ENCODE measurements at regions not wholly inside any gene's neighbourhood (a gene's known extent, or its start where the extent isn't known, plus 50 kb on each side); places are given as distances from the start of the nearest gene placed in this dataset.

DNA sequence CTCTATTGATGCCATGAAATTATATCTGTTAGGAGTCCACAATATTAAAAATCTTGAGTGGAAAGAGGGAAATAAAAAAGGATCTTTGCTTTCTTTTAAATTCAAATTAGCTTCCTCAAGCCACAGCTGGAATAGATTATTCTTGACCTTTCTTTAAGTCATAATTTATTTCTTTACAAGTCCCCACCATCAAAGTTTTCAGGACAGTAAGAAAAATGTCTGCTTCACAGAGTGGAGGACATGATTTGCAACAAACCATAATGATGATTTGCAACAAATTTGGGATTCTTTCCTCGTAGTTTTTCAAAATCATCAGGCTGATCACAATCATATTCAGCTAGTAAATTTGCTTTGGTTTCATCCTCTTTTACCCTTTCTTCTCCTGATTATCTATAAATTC lies 301.8 kb upstream of the NRIP1 start:
- DNase-seq = no peak
- Histone ChIP-seq H3K4me3 (ENCODE audit: insufficient read depth, low read depth, low read length, poor library complexity, severe bottlenecking) (no peak overlapping the region), H3K27me3 (replicated peaks; ENCODE audit: control insufficient read depth, insufficient read depth, low read length, poor library complexity, severe bottlenecking) (no peaks in the 10 kb centered on the region), H3K4me1 (ENCODE audit: control insufficient read depth, insufficient read depth, low read length, poor library complexity, severe bottlenecking) (no peaks in the 10 kb centered on the region), H3K27ac (ENCODE audit: insufficient read depth, low read length, poor library complexity, severe bottlenecking) (no peak overlapping the region), H3K36me3 (ENCODE audit: control insufficient read depth, insufficient read depth, low read length) (no peaks in the 10 kb centered on the region), H3K9me3 (ENCODE audit: control insufficient read depth, low read length) (no peaks in the 10 kb centered on the region)

GRCh38 chr21:15367061-15367626 lies 302.3 kb upstream of the NRIP1 start:
- H3K36me3 ChIP-seq (ENCODE audit: control insufficient read depth, insufficient read depth, low read length) = no peaks in the 10 kb centered on the region
- no peak overlapping the region for H3K27ac ChIP-seq (ENCODE audit: insufficient read depth, low read length, poor library complexity, severe bottlenecking)
- DNase-seq = no peak
- no peak overlapping the region for H3K4me3 ChIP-seq (ENCODE audit: insufficient read depth, low read depth, low read length, poor library complexity, severe bottlenecking)
- no peaks in the 10 kb centered on the region for H3K9me3 ChIP-seq (ENCODE audit: control insufficient read depth, low read length)
- no peaks in the 10 kb centered on the region for H3K4me1 ChIP-seq (ENCODE audit: control insufficient read depth, insufficient read depth, low read length, poor library complexity, severe bottlenecking)
- no peaks in the 10 kb centered on the region for H3K27me3 ChIP-seq (replicated peaks; ENCODE audit: control insufficient read depth, insufficient read depth, low read length, poor library complexity, severe bottlenecking)

DNA sequence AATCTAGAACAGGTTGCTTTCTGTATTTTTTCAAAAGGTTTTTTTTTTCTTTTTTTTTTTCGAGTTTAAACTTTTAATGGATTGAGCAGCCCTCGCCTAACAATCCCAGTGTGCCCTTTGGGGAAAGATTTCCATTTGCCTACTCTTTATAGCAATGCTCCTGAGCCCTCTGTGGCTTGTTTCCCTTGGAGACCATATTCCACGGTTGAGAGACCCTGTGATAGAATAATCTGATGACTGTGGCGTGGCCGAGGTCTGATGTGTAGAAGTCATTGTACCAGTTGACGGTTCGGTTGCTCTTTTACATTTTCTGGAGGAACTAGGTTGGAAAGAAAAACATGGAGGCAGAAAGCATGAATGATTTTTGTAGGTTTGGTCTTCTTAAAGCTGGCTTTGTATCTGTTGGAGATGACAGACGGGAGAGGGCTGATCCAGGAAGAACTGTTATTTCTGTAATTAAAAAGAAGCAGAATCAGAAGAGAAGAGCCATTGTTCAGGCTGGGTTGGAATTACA lies 305.7 kb upstream of the NRIP1 start:
- Histone ChIP-seq H3K27me3 (replicated peaks; ENCODE audit: control insufficient read depth, insufficient read depth, low read length, poor library complexity, severe bottlenecking) (no peaks in the 10 kb centered on the region), H3K4me3 (ENCODE audit: insufficient read depth, low read depth, low read length, poor library complexity, severe bottlenecking) (no peak overlapping the region), H3K36me3 (ENCODE audit: control insufficient read depth, insufficient read depth, low read length) (no peaks in the 10 kb centered on the region), H3K4me1 (ENCODE audit: control insufficient read depth, insufficient read depth, low read length, poor library complexity, severe bottlenecking) (no peaks in the 10 kb centered on the region), H3K27ac (ENCODE audit: insufficient read depth, low read length, poor library complexity, severe bottlenecking) (no peak overlapping the region), H3K9me3 (ENCODE audit: control insufficient read depth, low read length) (no peaks in the 10 kb centered on the region)
- no peak for DNase-seq

DNA sequence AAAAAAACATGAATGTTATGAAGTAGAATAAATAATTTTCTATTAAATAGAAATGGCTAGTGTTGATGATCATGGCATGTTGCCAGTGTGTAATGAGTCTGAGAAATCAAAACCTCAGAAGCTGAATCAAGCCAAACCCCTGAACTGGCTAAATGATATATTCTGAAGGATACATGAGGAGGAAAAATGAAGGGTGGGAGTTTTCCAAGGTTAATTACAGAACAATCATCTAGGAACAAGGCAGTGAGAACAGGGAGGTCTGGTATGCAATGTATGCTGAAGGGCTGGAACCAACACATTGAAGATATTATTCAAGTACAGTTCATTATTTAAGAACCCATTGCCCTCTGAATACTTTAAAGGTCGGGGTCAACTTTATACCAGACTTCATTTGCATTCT lies 309.1 kb upstream of the NRIP1 start:
- Histone ChIP-seq H3K36me3 (ENCODE audit: control insufficient read depth, insufficient read depth, low read length) (no peaks in the 10 kb centered on the region), H3K4me3 (ENCODE audit: insufficient read depth, low read depth, low read length, poor library complexity, severe bottlenecking) (no peak overlapping the region), H3K27ac (ENCODE audit: insufficient read depth, low read length, poor library complexity, severe bottlenecking) (no peak overlapping the region), H3K4me1 (ENCODE audit: control insufficient read depth, insufficient read depth, low read length, poor library complexity, severe bottlenecking) (no peaks in the 10 kb centered on the region), H3K27me3 (replicated peaks; ENCODE audit: control insufficient read depth, insufficient read depth, low read length, poor library complexity, severe bottlenecking) (no peaks in the 10 kb centered on the region), H3K9me3 (ENCODE audit: control insufficient read depth, low read length) (no peaks in the 10 kb centered on the region)
- no peak for DNase-seq

DNA sequence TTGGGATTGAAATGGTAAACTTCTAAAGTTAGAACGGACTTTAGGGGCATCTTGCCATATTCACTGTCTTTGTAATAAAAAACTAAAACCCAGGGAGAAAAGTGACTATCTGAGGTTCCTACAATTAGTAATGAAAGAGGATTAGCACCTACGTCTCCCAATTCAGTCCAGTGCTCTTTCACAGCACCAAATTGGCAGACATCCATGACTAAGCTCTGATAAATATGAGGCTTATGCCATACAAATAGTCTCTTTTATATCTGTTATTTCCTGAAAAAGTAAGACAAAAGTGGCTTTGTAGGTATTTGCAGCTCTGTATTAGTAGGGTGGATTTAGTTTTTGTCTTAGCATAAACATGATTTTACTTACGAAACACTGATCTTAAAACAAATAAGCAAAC lies 315.0 kb upstream of the NRIP1 start:
- no peaks in the 10 kb centered on the region for H3K4me1 ChIP-seq (ENCODE audit: control insufficient read depth, insufficient read depth, low read length, poor library complexity, severe bottlenecking)
- no peak overlapping the region for H3K4me3 ChIP-seq (ENCODE audit: insufficient read depth, low read depth, low read length, poor library complexity, severe bottlenecking)
- DNase-seq = no peak
- no peak overlapping the region for H3K27ac ChIP-seq (ENCODE audit: insufficient read depth, low read length, poor library complexity, severe bottlenecking)
- no peaks in the 10 kb centered on the region for H3K27me3 ChIP-seq (replicated peaks; ENCODE audit: control insufficient read depth, insufficient read depth, low read length, poor library complexity, severe bottlenecking)
- H3K9me3 ChIP-seq (ENCODE audit: control insufficient read depth, low read length) = no peaks in the 10 kb centered on the region
- H3K36me3 ChIP-seq (ENCODE audit: control insufficient read depth, insufficient read depth, low read length) = no peaks in the 10 kb centered on the region

- Histone ChIP-seq H3K4me3 (ENCODE audit: insufficient read depth, low read depth, low read length, poor library complexity, severe bottlenecking) (no peak overlapping the region), H3K9me3 (ENCODE audit: control insufficient read depth, low read length) (no peaks in the 10 kb centered on the region), H3K27me3 (replicated peaks; ENCODE audit: control insufficient read depth, insufficient read depth, low read length, poor library complexity, severe bottlenecking) (no peaks in the 10 kb centered on the region), H3K36me3 (ENCODE audit: control insufficient read depth, insufficient read depth, low read length) (no peaks in the 10 kb centered on the region), H3K4me1 (ENCODE audit: control insufficient read depth, insufficient read depth, low read length, poor library complexity, severe bottlenecking) (no peaks in the 10 kb centered on the region), H3K27ac (ENCODE audit: insufficient read depth, low read length, poor library complexity, severe bottlenecking) (no peak overlapping the region)
- DNase-seq = no peak
These were observed 318.8 kb upstream of the NRIP1 start for GRCh38 chr21:15383588-15383987.

DNA sequence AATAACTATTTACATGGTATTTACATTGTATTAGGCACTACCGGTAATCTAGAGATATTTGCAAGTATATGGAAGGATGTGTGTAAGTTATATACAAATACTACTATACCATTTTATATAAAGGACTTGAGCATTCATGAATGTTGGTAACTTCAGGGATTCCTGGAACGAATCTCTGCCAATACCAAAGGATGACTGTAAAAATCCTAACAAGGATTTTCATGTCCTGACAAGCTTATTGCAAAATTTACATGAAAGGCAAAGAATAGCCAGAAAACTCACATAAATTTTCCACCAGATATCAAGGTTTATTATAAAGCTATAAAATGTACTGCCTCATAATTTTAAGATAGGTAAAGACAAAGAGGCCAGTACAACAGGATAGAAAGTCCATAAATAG lies 325.2 kb upstream of the NRIP1 start:
- no peak overlapping the region for H3K4me3 ChIP-seq (ENCODE audit: insufficient read depth, low read depth, low read length, poor library complexity, severe bottlenecking)
- no peak for DNase-seq
- H3K36me3 ChIP-seq (ENCODE audit: control insufficient read depth, insufficient read depth, low read length) = no peaks in the 10 kb centered on the region
- no peaks in the 10 kb centered on the region for H3K27me3 ChIP-seq (replicated peaks; ENCODE audit: control insufficient read depth, insufficient read depth, low read length, poor library complexity, severe bottlenecking)
- no peaks in the 10 kb centered on the region for H3K9me3 ChIP-seq (ENCODE audit: control insufficient read depth, low read length)
- no peaks in the 10 kb centered on the region for H3K4me1 ChIP-seq (ENCODE audit: control insufficient read depth, insufficient read depth, low read length, poor library complexity, severe bottlenecking)
- no peak overlapping the region for H3K27ac ChIP-seq (ENCODE audit: insufficient read depth, low read length, poor library complexity, severe bottlenecking)

- Histone ChIP-seq H3K4me1 (ENCODE audit: control insufficient read depth, insufficient read depth, low read length, poor library complexity, severe bottlenecking) (no peaks in the 10 kb centered on the region), H3K36me3 (ENCODE audit: control insufficient read depth, insufficient read depth, low read length) (no peaks in the 10 kb centered on the region), H3K27me3 (replicated peaks; ENCODE audit: control insufficient read depth, insufficient read depth, low read length, poor library complexity, severe bottlenecking) (no peaks in the 10 kb centered on the region), H3K27ac (ENCODE audit: insufficient read depth, low read length, poor library complexity, severe bottlenecking) (no peak overlapping the region), H3K4me3 (ENCODE audit: insufficient read depth, low read depth, low read length, poor library complexity, severe bottlenecking) (no peak overlapping the region), H3K9me3 (ENCODE audit: control insufficient read depth, low read length) (no peaks in the 10 kb centered on the region)
- no peak for DNase-seq
These were observed 332.5 kb upstream of the NRIP1 start for GRCh38 chr21:15397258-15397657.

DNA sequence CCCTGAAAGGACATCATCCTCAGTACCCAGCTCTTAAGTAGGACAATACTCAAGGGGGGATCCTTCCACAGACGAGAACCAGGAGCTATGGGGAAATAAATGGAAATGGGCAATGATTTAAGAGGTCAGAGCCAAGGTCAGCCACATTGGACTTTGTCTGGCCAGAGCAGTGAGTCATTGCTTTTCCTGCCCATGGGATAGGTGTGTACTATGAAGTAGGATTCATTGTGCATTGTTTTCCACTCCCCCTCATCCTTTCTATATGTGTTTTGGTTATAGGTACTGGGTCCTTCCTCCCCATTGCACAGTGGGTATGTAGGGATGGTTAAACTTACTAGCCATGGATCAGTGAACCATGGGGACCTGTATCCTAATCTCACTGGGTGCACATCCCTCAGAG lies 328.9 kb upstream of the USP25 start:
- no peak overlapping the region for H3K27ac ChIP-seq (ENCODE audit: insufficient read depth, low read length, poor library complexity, severe bottlenecking)
- no peak overlapping the region for H3K4me3 ChIP-seq (ENCODE audit: insufficient read depth, low read depth, low read length, poor library complexity, severe bottlenecking)
- DNase-seq = no peak
- no peaks in the 10 kb centered on the region for H3K4me1 ChIP-seq (ENCODE audit: control insufficient read depth, insufficient read depth, low read length, poor library complexity, severe bottlenecking)
- H3K36me3 ChIP-seq (ENCODE audit: control insufficient read depth, insufficient read depth, low read length) = no peaks in the 10 kb centered on the region
- H3K27me3 ChIP-seq (replicated peaks; ENCODE audit: control insufficient read depth, insufficient read depth, low read length, poor library complexity, severe bottlenecking) = no peaks in the 10 kb centered on the region
- H3K9me3 ChIP-seq (ENCODE audit: control insufficient read depth, low read length) = no peaks in the 10 kb centered on the region

GRCh38 chr21:15401331-15401730 lies 328.5 kb upstream of the USP25 start:
- Histone ChIP-seq H3K4me3 (ENCODE audit: insufficient read depth, low read depth, low read length, poor library complexity, severe bottlenecking) (no peak overlapping the region), H3K4me1 (ENCODE audit: control insufficient read depth, insufficient read depth, low read length, poor library complexity, severe bottlenecking) (no peaks in the 10 kb centered on the region), H3K9me3 (ENCODE audit: control insufficient read depth, low read length) (no peaks in the 10 kb centered on the region), H3K27me3 (replicated peaks; ENCODE audit: control insufficient read depth, insufficient read depth, low read length, poor library complexity, severe bottlenecking) (no peaks in the 10 kb centered on the region), H3K36me3 (ENCODE audit: control insufficient read depth, insufficient read depth, low read length) (no peaks in the 10 kb centered on the region), H3K27ac (ENCODE audit: insufficient read depth, low read length, poor library complexity, severe bottlenecking) (no peak overlapping the region)
- DNase-seq = no peak
